ENCODE measurements at regions not wholly inside any gene's neighbourhood (a gene's known extent, or its start where the extent isn't known, plus 50 kb on each side); places are given as distances from the start of the nearest gene placed in this dataset.

- Histone ChIP-seq H3K4me2 (ENCODE audit: low read length) (no peak overlapping the region), H2AFZ (ENCODE audit: insufficient read depth, low read length, poor library complexity) (no peak overlapping the region), H3K27ac (ENCODE audit: low read depth, low read length) (no peak overlapping the region), H3K4me3 (ENCODE audit: low read depth, low read length) (no peak overlapping the region), H4K12ac (ENCODE audit: low read depth, low read length) (no peak overlapping the region), H2BK5ac (ENCODE audit: low read depth, low read length, poor library complexity) (no peak overlapping the region), H2BK120ac (ENCODE audit: insufficient read depth, low read length, poor library complexity) (no peak overlapping the region), H4K8ac (ENCODE audit: low read depth, low read length) (no peak overlapping the region), H3K14ac (ENCODE audit: low read length) (no peak overlapping the region), H3K4me1 (ENCODE audit: control insufficient read depth in 1 of 2, insufficient read depth in 2 of 2, low read length in 2 of 2) (no peaks in the 10 kb centered on the region), H3K9me3 (ENCODE audit: insufficient read depth, low read depth, low read length) (no peaks in the 10 kb centered on the region), H3K79me1 (ENCODE audit: low read length) (no peaks in the 10 kb centered on the region), H2BK12ac (ENCODE audit: low read length) (no peak overlapping the region), H2AK5ac (ENCODE audit: low read length) (no peak overlapping the region), H3K27me3 (ENCODE audit: insufficient read depth, low read length) (no peaks in the 10 kb centered on the region), H3K23ac (ENCODE audit: low read length) (no peak overlapping the region), H3K36me3 (ENCODE audit: control insufficient read depth in 1 of 2, insufficient read depth in 2 of 2, low read length in 2 of 2) (no peaks in the 10 kb centered on the region), H3K9ac (ENCODE audit: low read length) (no peak overlapping the region), H4K91ac (ENCODE audit: low read depth, low read length) (no peak overlapping the region), H3K4ac (ENCODE audit: low read depth, low read length) (no peak overlapping the region), H3K18ac (ENCODE audit: low read length) (no peak overlapping the region), H3K79me2 (ENCODE audit: control insufficient read depth, insufficient read depth, low read length, poor library complexity) (no peaks in the 10 kb centered on the region)
- no CpG with 5 or more reads among the region's 3 CpGs for WGBS (ENCODE audit: extremely low coverage, insufficient coverage, insufficient read length)
- no peak for DNase-seq
Measured at GRCh38 chr13:55000043-55000442, 1971.4 kb downstream of the OLFM4 start.

DNA sequence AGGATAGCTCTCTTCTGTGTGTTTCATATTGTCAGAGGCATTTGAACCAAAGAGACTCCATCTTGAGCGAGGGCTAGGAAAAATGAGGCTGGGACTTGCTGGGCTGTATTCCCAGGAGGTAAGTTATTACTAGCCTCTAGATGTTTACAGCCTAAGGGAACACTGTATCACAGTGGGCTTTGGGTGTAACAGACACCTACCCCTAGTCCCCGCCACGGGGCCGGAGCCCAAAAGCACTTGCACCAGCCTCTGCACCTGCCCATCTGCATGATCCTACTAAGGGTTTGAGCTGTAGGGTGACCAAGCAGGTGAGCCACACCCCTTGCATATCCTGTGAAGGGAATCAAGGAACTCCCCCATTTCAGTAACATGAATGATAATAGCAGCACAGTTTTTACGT lies 1972.2 kb downstream of the OLFM4 start:
- Histone ChIP-seq H3K27me3 (ENCODE audit: insufficient read depth, low read length) (no peaks in the 10 kb centered on the region), H4K8ac (ENCODE audit: low read depth, low read length) (no peak overlapping the region), H3K27ac (ENCODE audit: low read depth, low read length) (no peak overlapping the region), H3K4me1 (ENCODE audit: control insufficient read depth in 1 of 2, insufficient read depth in 2 of 2, low read length in 2 of 2) (no peaks in the 10 kb centered on the region), H4K12ac (ENCODE audit: low read depth, low read length) (no peak overlapping the region), H4K91ac (ENCODE audit: low read depth, low read length) (peak overlapping the region; percentile 5), H3K36me3 (ENCODE audit: control insufficient read depth in 1 of 2, insufficient read depth in 2 of 2, low read length in 2 of 2) (no peaks in the 10 kb centered on the region), H3K18ac (ENCODE audit: low read length) (no peak overlapping the region), H3K4me3 (ENCODE audit: low read depth, low read length) (no peak overlapping the region), H2BK120ac (ENCODE audit: insufficient read depth, low read length, poor library complexity) (no peak overlapping the region), H3K79me1 (ENCODE audit: low read length) (no peaks in the 10 kb centered on the region), H2AFZ (ENCODE audit: insufficient read depth, low read length, poor library complexity) (no peak overlapping the region), H2BK12ac (ENCODE audit: low read length) (no peak overlapping the region), H3K23ac (ENCODE audit: low read length) (no peak overlapping the region), H3K4ac (ENCODE audit: low read depth, low read length) (no peak overlapping the region), H3K14ac (ENCODE audit: low read length) (no peak overlapping the region), H3K79me2 (ENCODE audit: control insufficient read depth, insufficient read depth, low read length, poor library complexity) (no peaks in the 10 kb centered on the region), H2AK5ac (ENCODE audit: low read length) (no peak overlapping the region), H2BK5ac (ENCODE audit: low read depth, low read length, poor library complexity) (no peak overlapping the region), H3K9me3 (ENCODE audit: insufficient read depth, low read depth, low read length) (no peaks in the 10 kb centered on the region), H3K9ac (ENCODE audit: low read length) (no peak overlapping the region), H3K4me2 (ENCODE audit: low read length) (no peak overlapping the region)
- no CpG with 5 or more reads among the region's 5 CpGs for WGBS (ENCODE audit: extremely low coverage, insufficient coverage, insufficient read length)
- no peak for DNase-seq

- no peak overlapping the region for H2BK12ac ChIP-seq (ENCODE audit: low read length)
- no peak overlapping the region for H3K4me3 ChIP-seq (ENCODE audit: low read depth, low read length)
- H2BK120ac ChIP-seq (ENCODE audit: insufficient read depth, low read length, poor library complexity), result no peak overlapping the region
- no peak overlapping the region for H2AK5ac ChIP-seq (ENCODE audit: low read length)
- H3K27me3 ChIP-seq (ENCODE audit: insufficient read depth, low read length), result no peaks in the 10 kb centered on the region
- H4K8ac ChIP-seq (ENCODE audit: low read depth, low read length), result no peak overlapping the region
- DNase-seq, result no peak
- no peak overlapping the region for H4K12ac ChIP-seq (ENCODE audit: low read depth, low read length)
- no peaks in the 10 kb centered on the region for H3K36me3 ChIP-seq (ENCODE audit: control insufficient read depth in 1 of 2, insufficient read depth in 2 of 2, low read length in 2 of 2)
- H3K23ac ChIP-seq (ENCODE audit: low read length), result no peak overlapping the region
- H3K18ac ChIP-seq (ENCODE audit: low read length), result no peak overlapping the region
- no CpG with 5 or more reads among the region's 2 CpGs for WGBS (ENCODE audit: extremely low coverage, insufficient coverage, insufficient read length)
- no peaks in the 10 kb centered on the region for H3K79me2 ChIP-seq (ENCODE audit: control insufficient read depth, insufficient read depth, low read length, poor library complexity)
- no peak overlapping the region for H3K14ac ChIP-seq (ENCODE audit: low read length)
- no peak overlapping the region for H3K4ac ChIP-seq (ENCODE audit: low read depth, low read length)
- H3K4me1 ChIP-seq (ENCODE audit: control insufficient read depth in 1 of 2, insufficient read depth in 2 of 2, low read length in 2 of 2), result no peaks in the 10 kb centered on the region
- no peaks in the 10 kb centered on the region for H3K79me1 ChIP-seq (ENCODE audit: low read length)
- no peak overlapping the region for H3K4me2 ChIP-seq (ENCODE audit: low read length)
- no peak overlapping the region for H4K91ac ChIP-seq (ENCODE audit: low read depth, low read length)
- no peaks in the 10 kb centered on the region for H3K9me3 ChIP-seq (ENCODE audit: insufficient read depth, low read depth, low read length)
- no peak overlapping the region for H2AFZ ChIP-seq (ENCODE audit: insufficient read depth, low read length, poor library complexity)
- H3K27ac ChIP-seq (ENCODE audit: low read depth, low read length), result no peak overlapping the region
- H3K9ac ChIP-seq (ENCODE audit: low read length), result no peak overlapping the region
- no peak overlapping the region for H2BK5ac ChIP-seq (ENCODE audit: low read depth, low read length, poor library complexity)
Measured at GRCh38 chr13:55001881-55002280, 1973.3 kb downstream of the OLFM4 start.

GRCh38 chr13:55007681-55008080 lies 1979.1 kb downstream of the OLFM4 start:
- H3K4me1 ChIP-seq (ENCODE audit: control insufficient read depth in 1 of 2, insufficient read depth in 2 of 2, low read length in 2 of 2), result no peaks in the 10 kb centered on the region
- H2BK5ac ChIP-seq (ENCODE audit: low read depth, low read length, poor library complexity), result no peak overlapping the region
- no peak overlapping the region for H3K23ac ChIP-seq (ENCODE audit: low read length)
- no peak overlapping the region for H4K12ac ChIP-seq (ENCODE audit: low read depth, low read length)
- H3K27ac ChIP-seq (ENCODE audit: low read depth, low read length), result no peak overlapping the region
- no peaks in the 10 kb centered on the region for H3K36me3 ChIP-seq (ENCODE audit: control insufficient read depth in 1 of 2, insufficient read depth in 2 of 2, low read length in 2 of 2)
- H3K79me2 ChIP-seq (ENCODE audit: control insufficient read depth, insufficient read depth, low read length, poor library complexity), result no peaks in the 10 kb centered on the region
- no peak overlapping the region for H3K14ac ChIP-seq (ENCODE audit: low read length)
- no peaks in the 10 kb centered on the region for H3K79me1 ChIP-seq (ENCODE audit: low read length)
- no CpG with 5 or more reads among the region's 2 CpGs for WGBS (ENCODE audit: extremely low coverage, insufficient coverage, insufficient read length)
- no peaks in the 10 kb centered on the region for H3K27me3 ChIP-seq (ENCODE audit: insufficient read depth, low read length)
- no peak overlapping the region for H3K4me3 ChIP-seq (ENCODE audit: low read depth, low read length)
- H3K4ac ChIP-seq (ENCODE audit: low read depth, low read length), result no peak overlapping the region
- no peak overlapping the region for H2BK12ac ChIP-seq (ENCODE audit: low read length)
- H4K91ac ChIP-seq (ENCODE audit: low read depth, low read length), result no peak overlapping the region
- no peak for DNase-seq
- no peak overlapping the region for H4K8ac ChIP-seq (ENCODE audit: low read depth, low read length)
- no peak overlapping the region for H2AK5ac ChIP-seq (ENCODE audit: low read length)
- no peak overlapping the region for H3K18ac ChIP-seq (ENCODE audit: low read length)
- H3K9ac ChIP-seq (ENCODE audit: low read length), result no peak overlapping the region
- H3K4me2 ChIP-seq (ENCODE audit: low read length), result no peak overlapping the region
- H3K9me3 ChIP-seq (ENCODE audit: insufficient read depth, low read depth, low read length), result no peaks in the 10 kb centered on the region
- H2BK120ac ChIP-seq (ENCODE audit: insufficient read depth, low read length, poor library complexity), result no peak overlapping the region
- H2AFZ ChIP-seq (ENCODE audit: insufficient read depth, low read length, poor library complexity), result no peak overlapping the region
